Neural cell (in vitro differentiated cells): ENCODE measurements at regions not wholly inside any gene's neighbourhood (a gene's known extent, or its start where the extent isn't known, plus 50 kb on each side); places are given as distances from the start of the nearest gene placed in this dataset.

Source experiments
- H2AFZ ChIP-seq: fragments of 200-600, 300-800 bp; sonication (generic), shearing (Covaris generic); 2 replicates; pipeline ENCODE4 v1.6.0; 2014; ENCODE audit warnings: low read depth, mild to moderate bottlenecking, antibody characterized with exemption, low read length, moderate library complexity
- H3F3A ChIP-seq: fragments of 200-600 bp; shearing (Covaris generic); 2 replicates; pipeline ENCODE4 v1.6.1; 2016; ENCODE audit warnings: mild to moderate bottlenecking, moderate library complexity, mixed read lengths, antibody characterized with exemption, low read length; ENCODE audit not compliant: insufficient read depth, poor library complexity, severe bottlenecking
- H3K27ac ChIP-seq: fragments of 200-600, 300-800 bp; sonication (generic), shearing (Covaris generic); 2 replicates; pipeline ENCODE4 v1.5.1; 2014; ENCODE audit warnings: mild to moderate bottlenecking, low read length, moderate library complexity
- H3K27me3 ChIP-seq: fragments of 300-800, 200-600 bp; sonication (generic), shearing (Covaris generic); 2 replicates; pipeline ENCODE4 v1.6.0; 2014; ENCODE audit warnings: mild to moderate bottlenecking, low read depth, low read length, moderate library complexity; ENCODE audit not compliant: insufficient read depth
- H3K36me3 ChIP-seq: fragments of 300-800, 200-600 bp; sonication (generic), shearing (Covaris generic); 2 replicates; pipeline ENCODE4 v1.5.1; 2014; ENCODE audit warnings: mild to moderate bottlenecking, antibody characterized with exemption, low read length, moderate library complexity; ENCODE audit not compliant: insufficient read depth
- H3K4me2 ChIP-seq: fragments of 300-800, 200-600 bp; sonication (generic), shearing (Covaris generic); 2 replicates; pipeline ENCODE4 v1.6.0; 2014; ENCODE audit warnings: mild to moderate bottlenecking, low read length
- H3K4me3 ChIP-seq: fragments of 300-800, 200-600 bp; sonication (generic), shearing (Covaris generic); 2 replicates; pipeline ENCODE4 v1.5.1; 2014; ENCODE audit warnings: mild to moderate bottlenecking, low read length, moderate library complexity
- H3K79me2 ChIP-seq: fragments of 200-600 bp; shearing (Covaris generic); replicated peaks from 2 replicates; pipeline ENCODE4 v1.6.0; 2014; ENCODE audit warnings: mild to moderate bottlenecking, low read length, moderate library complexity; ENCODE audit not compliant: insufficient read depth
- H3K9ac ChIP-seq: fragments of 300-800, 200-600 bp; sonication (generic), shearing (Covaris generic); 2 replicates; pipeline ENCODE4 v1.6.1; 2016; ENCODE audit warnings: mild to moderate bottlenecking, low read length, mixed read lengths
- H3K9me2 ChIP-seq: fragments of 200-600 bp; shearing (Covaris generic); 2 replicates; pipeline ENCODE4 v1.6.1; 2016; ENCODE audit warnings: mild to moderate bottlenecking, low read length, mixed read lengths; ENCODE audit not compliant: insufficient read depth
- H3K9me3 ChIP-seq: fragments of 200-600, 300-800 bp; sonication (generic), shearing (Covaris generic); 2 replicates; pipeline ENCODE4 v1.6.1; 2016; ENCODE audit warnings: mild to moderate bottlenecking, mixed run types, low read length, moderate library complexity, mixed read lengths
- H4K20me1 ChIP-seq: fragments of 200-600 bp; shearing (Covaris generic); 2 replicates; pipeline ENCODE4 v1.6.1; 2016; ENCODE audit warnings: mild to moderate bottlenecking, mixed run types; ENCODE audit not compliant: insufficient read depth
- EP300 ChIP-seq: fragments of 450-650 bp; conservative IDR thresholded peaks from 2 replicates; pipeline ENCODE4 v1.6.1; 2014; ENCODE audit warnings: antibody characterized with exemption, mild to moderate bottlenecking, moderate library complexity; ENCODE audit not compliant: poor library complexity, severe bottlenecking
- EZH2 ChIP-seq: fragments of 200-600, 300-800 bp; shearing (Covaris generic), sonication (generic); IDR thresholded peaks from 2 replicates; pipeline ENCODE4 v1.6.1; 2014; ENCODE audit warnings: antibody characterized with exemption, low read length, borderline replicate concordance, mild to moderate bottlenecking; ENCODE audit not compliant: insufficient read depth, poor library complexity, severe bottlenecking
- MXI1 ChIP-seq: fragments of 450-650 bp; conservative IDR thresholded peaks from 2 replicates; pipeline ENCODE4 v1.6.1; 2014; ENCODE audit warnings: antibody characterized with exemption, mild to moderate bottlenecking; ENCODE audit not compliant: poor library complexity, severe bottlenecking
- POLR2AphosphoS5 ChIP-seq: IDR thresholded peaks from 2 replicates; pipeline ENCODE4 v1.6.1; 2012
- RAD21 ChIP-seq: fragments of 450-650 bp; conservative IDR thresholded peaks from 2 replicates; pipeline ENCODE4 v1.6.1; 2014; ENCODE audit warnings: antibody characterized with exemption, mild to moderate bottlenecking, moderate library complexity
- SMC3 ChIP-seq: fragments of 450-650 bp; conservative IDR thresholded peaks from 2 replicates; pipeline ENCODE4 v1.6.1; 2014; ENCODE audit warnings: antibody characterized with exemption, mild to moderate bottlenecking, moderate library complexity; ENCODE audit not compliant: poor library complexity
- TAF1 ChIP-seq: IDR thresholded peaks from 2 replicates; pipeline ENCODE4 v1.6.1; 2012; ENCODE audit warnings: low read depth
- TF ChIP-seq, protein P1 (sequence below): IDR thresholded peaks from 2 replicates; pipeline ENCODE4 v1.6.1; 2012; ENCODE audit warnings: borderline replicate concordance
- TF ChIP-seq, protein P2 (sequence below): fragments of 450-650 bp; IDR thresholded peaks from 2 replicates; pipeline ENCODE4 v1.5.1; 2014; ENCODE audit warnings: antibody characterized with exemption, mild to moderate bottlenecking, moderate library complexity; ENCODE audit not compliant: poor library complexity, severe bottlenecking

DNA sequence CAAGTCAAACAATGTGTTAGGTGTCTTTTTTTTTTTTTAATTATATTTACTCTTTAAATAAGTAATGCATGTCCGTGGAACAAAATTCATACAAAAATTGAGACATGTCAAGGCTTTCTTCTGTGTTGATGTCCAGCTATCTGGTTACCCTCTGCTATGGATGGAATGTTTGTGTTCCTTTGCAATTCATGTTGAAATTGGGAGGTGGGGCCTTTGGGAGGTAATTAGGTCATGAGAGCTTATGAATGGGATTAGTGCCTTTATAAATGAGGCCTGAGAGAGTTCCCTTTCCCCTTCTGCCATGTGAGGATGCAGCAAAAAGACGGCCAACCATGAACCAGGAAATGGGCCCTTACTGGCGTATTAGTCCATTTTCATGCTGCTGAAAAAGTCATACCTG lies 83.1 kb upstream of the KCNG1 start:
- Histone ChIP-seq H3K79me2 (no peaks in the 10 kb centered on the region), H3K27me3 (peaks cover 3% of the 10 kb centered on the region), H3K4me2 (no peak overlapping the region), H2AFZ (no peak overlapping the region), H3K9me3 (no peaks in the 10 kb centered on the region), H3K4me3 (no peak overlapping the region), H3K36me3 (no peaks in the 10 kb centered on the region), H3K9me2 (no peaks in the 10 kb centered on the region), H3K27ac (peak overlapping the region; percentile 66), H4K20me1 (no peaks in the 10 kb centered on the region), H3K9ac (no peak overlapping the region), H3F3A (peaks cover 4% of the 10 kb centered on the region)
- no peak for TF ChIP-seq POLR2AphosphoS5
- no peak for TF ChIP-seq EP300
- TF ChIP-seq, protein P1, sequence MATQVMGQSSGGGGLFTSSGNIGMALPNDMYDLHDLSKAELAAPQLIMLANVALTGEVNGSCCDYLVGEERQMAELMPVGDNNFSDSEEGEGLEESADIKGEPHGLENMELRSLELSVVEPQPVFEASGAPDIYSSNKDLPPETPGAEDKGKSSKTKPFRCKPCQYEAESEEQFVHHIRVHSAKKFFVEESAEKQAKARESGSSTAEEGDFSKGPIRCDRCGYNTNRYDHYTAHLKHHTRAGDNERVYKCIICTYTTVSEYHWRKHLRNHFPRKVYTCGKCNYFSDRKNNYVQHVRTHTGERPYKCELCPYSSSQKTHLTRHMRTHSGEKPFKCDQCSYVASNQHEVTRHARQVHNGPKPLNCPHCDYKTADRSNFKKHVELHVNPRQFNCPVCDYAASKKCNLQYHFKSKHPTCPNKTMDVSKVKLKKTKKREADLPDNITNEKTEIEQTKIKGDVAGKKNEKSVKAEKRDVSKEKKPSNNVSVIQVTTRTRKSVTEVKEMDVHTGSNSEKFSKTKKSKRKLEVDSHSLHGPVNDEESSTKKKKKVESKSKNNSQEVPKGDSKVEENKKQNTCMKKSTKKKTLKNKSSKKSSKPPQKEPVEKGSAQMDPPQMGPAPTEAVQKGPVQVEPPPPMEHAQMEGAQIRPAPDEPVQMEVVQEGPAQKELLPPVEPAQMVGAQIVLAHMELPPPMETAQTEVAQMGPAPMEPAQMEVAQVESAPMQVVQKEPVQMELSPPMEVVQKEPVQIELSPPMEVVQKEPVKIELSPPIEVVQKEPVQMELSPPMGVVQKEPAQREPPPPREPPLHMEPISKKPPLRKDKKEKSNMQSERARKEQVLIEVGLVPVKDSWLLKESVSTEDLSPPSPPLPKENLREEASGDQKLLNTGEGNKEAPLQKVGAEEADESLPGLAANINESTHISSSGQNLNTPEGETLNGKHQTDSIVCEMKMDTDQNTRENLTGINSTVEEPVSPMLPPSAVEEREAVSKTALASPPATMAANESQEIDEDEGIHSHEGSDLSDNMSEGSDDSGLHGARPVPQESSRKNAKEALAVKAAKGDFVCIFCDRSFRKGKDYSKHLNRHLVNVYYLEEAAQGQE, result no peak
- TF ChIP-seq TAF1, result no peak
- TF ChIP-seq MXI1, result no peak
- no peak for TF ChIP-seq SMC3
- TF ChIP-seq, protein P2, sequence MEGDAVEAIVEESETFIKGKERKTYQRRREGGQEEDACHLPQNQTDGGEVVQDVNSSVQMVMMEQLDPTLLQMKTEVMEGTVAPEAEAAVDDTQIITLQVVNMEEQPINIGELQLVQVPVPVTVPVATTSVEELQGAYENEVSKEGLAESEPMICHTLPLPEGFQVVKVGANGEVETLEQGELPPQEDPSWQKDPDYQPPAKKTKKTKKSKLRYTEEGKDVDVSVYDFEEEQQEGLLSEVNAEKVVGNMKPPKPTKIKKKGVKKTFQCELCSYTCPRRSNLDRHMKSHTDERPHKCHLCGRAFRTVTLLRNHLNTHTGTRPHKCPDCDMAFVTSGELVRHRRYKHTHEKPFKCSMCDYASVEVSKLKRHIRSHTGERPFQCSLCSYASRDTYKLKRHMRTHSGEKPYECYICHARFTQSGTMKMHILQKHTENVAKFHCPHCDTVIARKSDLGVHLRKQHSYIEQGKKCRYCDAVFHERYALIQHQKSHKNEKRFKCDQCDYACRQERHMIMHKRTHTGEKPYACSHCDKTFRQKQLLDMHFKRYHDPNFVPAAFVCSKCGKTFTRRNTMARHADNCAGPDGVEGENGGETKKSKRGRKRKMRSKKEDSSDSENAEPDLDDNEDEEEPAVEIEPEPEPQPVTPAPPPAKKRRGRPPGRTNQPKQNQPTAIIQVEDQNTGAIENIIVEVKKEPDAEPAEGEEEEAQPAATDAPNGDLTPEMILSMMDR, result no peak
- no peak for TF ChIP-seq RAD21
- no peak for TF ChIP-seq EZH2

DNA sequence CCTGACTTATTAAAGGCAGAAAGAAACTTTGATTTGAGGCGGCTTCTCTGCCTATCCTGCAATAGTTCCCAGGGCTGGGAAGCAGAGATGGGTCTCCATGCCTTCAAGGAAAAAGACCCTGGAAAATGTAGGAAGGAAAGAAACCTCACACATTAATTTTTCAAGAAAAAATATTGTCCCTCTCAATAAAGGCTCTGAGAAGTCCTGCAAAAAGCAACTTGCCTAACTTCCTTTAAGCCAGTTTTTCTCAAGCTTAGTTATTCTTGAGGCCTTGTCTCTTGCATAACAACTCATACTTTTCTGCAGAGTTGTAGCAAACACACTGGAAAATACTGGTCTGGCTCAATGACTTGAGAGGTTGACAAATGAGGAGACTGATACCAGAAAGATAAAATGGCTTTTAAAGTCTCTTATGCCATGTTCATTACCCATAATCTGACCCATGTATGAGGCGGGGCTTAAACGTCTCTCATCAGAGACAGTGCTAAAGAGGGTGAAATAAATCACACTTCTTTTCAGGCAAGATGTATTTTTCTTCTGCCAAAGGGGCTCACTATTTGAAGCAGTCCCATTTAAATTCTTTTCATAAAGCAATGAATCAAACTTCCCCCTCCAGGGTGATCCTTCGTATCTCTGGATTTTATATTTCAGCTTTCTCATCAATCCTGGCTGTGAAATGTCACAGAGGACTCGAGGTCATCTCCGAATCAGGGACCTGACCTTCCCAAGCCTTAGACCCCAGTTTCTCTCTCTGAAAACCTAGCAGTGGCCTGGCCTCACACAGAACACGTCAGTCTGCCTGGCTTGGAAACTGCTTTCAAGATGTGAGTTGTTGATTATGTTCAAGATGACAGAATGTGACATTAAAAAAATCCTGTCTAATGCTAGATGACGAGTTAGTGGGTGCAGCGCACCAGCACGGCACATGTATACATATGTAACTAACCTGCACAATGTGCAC lies 82.3 kb upstream of the KCNG1 start:
- Histone ChIP-seq H3K36me3 (no peaks in the 10 kb centered on the region), H3K27me3 (peaks cover 3% of the 10 kb centered on the region), H4K20me1 (no peaks in the 10 kb centered on the region), H3K9me3 (no peaks in the 10 kb centered on the region), H3K9ac (peak overlapping the region; percentile 24), H3K4me2 (no peak overlapping the region), H2AFZ (no peak overlapping the region), H3K9me2 (no peaks in the 10 kb centered on the region), H3F3A (peaks cover 4% of the 10 kb centered on the region), H3K4me3 (no peak overlapping the region), H3K27ac (peak overlapping the region; percentile 66), H3K79me2 (no peaks in the 10 kb centered on the region)
- TF ChIP-seq SMC3 (no peak), EP300 (peak; percentile 63), TAF1 (no peak), EZH2 (no peak)
